ENCODE measurements at regions not wholly inside any gene's neighbourhood (a gene's known extent, or its start where the extent isn't known, plus 50 kb on each side); places are given as distances from the start of the nearest gene placed in this dataset.
A peak's percentile ranks its signal among the peaks of the same experiment; 100 is the strongest.

DNA sequence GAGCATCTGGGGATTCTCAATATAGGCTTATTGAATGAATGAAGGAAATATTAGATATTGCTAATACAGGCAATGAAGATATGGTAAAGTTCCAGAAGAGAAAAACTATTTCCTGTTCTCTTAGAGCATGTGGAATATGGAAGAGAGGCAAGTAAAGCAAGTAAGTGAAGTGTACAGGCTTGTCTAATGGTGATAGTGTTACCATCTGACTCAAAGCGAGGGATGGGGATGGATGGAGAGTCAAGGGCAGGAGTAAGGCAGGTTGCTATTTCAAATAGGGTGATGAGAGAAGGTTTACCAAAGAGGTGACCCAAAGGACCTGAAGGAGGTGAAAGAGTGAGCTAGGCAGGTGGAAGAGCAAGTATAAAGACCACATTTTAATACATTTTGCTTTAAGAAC, 55.2 kb upstream of the SLC38A11 start:
- Histone ChIP-seq H3K36me3 (ENCODE audit: low read depth) (no peaks in the 10 kb centered on the region), H3K27ac (no peak overlapping the region), H3K4me1 (replicated peaks; ENCODE audit: insufficient read depth) (no peaks in the 10 kb centered on the region), H3K4me3 (no peak overlapping the region), H3F3A (ENCODE audit: insufficient read depth, low read depth) (no peaks in the 10 kb centered on the region), H3K4me2 (no peak overlapping the region), H4K20me1 (ENCODE audit: insufficient read depth) (no peaks in the 10 kb centered on the region), H3K9me2 (ENCODE audit: insufficient read depth) (no peaks in the 10 kb centered on the region), H3K79me2 (ENCODE audit: low read depth) (no peaks in the 10 kb centered on the region), H3K9me3 (ENCODE audit: insufficient read depth, low read depth) (no peaks in the 10 kb centered on the region), H2AFZ (no peak overlapping the region), H3K27me3 (ENCODE audit: insufficient read depth, low read depth) (no peaks in the 10 kb centered on the region)
- ChIA-PET POLR2A (ENCODE audit: unreplicated experiment) (no interaction called here), CTCF (no interaction called here)
- no TSS peak for BruUV-seq (replicated peaks)
- intact Hi-C loops (cut with micrococcal nuclease; ENCODE audit: unreplicated experiment): loop anchor here (10.0 kb wide), 3 partner anchors 294 to 1114 kb away; partner anchors contain the start of gene SCN1A
- TF ChIP-seq CTCF (conservative IDR thresholded peaks at IDR 0.05): no peak
- TF ChIP-seq EZH2 (IDR thresholded peaks at IDR 0.05; ENCODE audit: low read depth): no peak
- no peak for DNase-seq

DNA sequence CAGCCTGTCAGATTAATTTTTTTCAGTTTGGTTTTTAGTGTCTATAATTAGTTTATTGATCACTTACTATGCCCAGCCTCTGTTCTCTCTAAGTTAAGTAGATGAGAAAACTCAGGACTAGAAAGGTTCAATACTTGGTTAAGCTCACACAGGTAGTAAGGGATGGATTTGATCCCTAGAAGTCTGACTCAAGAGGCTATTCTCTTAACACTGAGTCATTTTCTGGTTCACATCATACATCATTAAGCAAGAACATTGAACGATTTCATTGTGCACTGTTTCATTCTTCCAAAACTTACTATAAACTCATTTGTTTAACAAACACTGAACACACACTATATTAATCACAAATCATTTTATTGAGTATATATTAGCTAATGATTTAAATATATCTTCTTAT, 54.1 kb upstream of the SLC38A11 start:
- no TSS peak for BruUV-seq (replicated peaks)

GRCh38 chr2:165008730-165009315, 53.5 kb upstream of the SLC38A11 start:
- Histone ChIP-seq H4K20me1 (ENCODE audit: insufficient read depth) (no peaks in the 10 kb centered on the region), H3K4me3 (no peak overlapping the region), H3K4me2 (no peak overlapping the region), H2AFZ (no peak overlapping the region), H3K27ac (no peak overlapping the region), H3K4me1 (replicated peaks; ENCODE audit: insufficient read depth) (no peaks in the 10 kb centered on the region), H3K27me3 (ENCODE audit: insufficient read depth, low read depth) (no peaks in the 10 kb centered on the region), H3F3A (ENCODE audit: insufficient read depth, low read depth) (no peaks in the 10 kb centered on the region), H3K79me2 (ENCODE audit: low read depth) (no peaks in the 10 kb centered on the region), H3K9me2 (ENCODE audit: insufficient read depth) (no peaks in the 10 kb centered on the region), H3K9me3 (ENCODE audit: insufficient read depth, low read depth) (no peaks in the 10 kb centered on the region), H3K36me3 (ENCODE audit: low read depth) (no peaks in the 10 kb centered on the region)
- POLR2A ChIA-PET (ENCODE audit: unreplicated experiment): no interaction called here
- intact Hi-C loops (cut with micrococcal nuclease; ENCODE audit: unreplicated experiment): no loop called here
- BruUV-seq (replicated peaks): no TSS peak
- DNase-seq: peak in 1 of 2 experiments; percentile 60
- CTCF ChIA-PET: no interaction called here
- TF ChIP-seq CTCF (conservative IDR thresholded peaks at IDR 0.05): no peak
- no peak for TF ChIP-seq EZH2 (IDR thresholded peaks at IDR 0.05; ENCODE audit: low read depth)

More for the DNA sequence above, 54.1 kb upstream of the SLC38A11 start:
- Histone ChIP-seq H2AFZ (no peak overlapping the region), H3K27me3 (ENCODE audit: insufficient read depth, low read depth) (no peaks in the 10 kb centered on the region), H3F3A (ENCODE audit: insufficient read depth, low read depth) (no peaks in the 10 kb centered on the region), H3K9me3 (ENCODE audit: insufficient read depth, low read depth) (no peaks in the 10 kb centered on the region), H3K4me3 (no peak overlapping the region), H4K20me1 (ENCODE audit: insufficient read depth) (no peaks in the 10 kb centered on the region), H3K4me1 (replicated peaks; ENCODE audit: insufficient read depth) (no peaks in the 10 kb centered on the region), H3K4me2 (no peak overlapping the region), H3K79me2 (ENCODE audit: low read depth) (no peaks in the 10 kb centered on the region), H3K27ac (no peak overlapping the region), H3K36me3 (ENCODE audit: low read depth) (no peaks in the 10 kb centered on the region), H3K9me2 (ENCODE audit: insufficient read depth) (no peaks in the 10 kb centered on the region)
- CTCF ChIA-PET: no interaction called here
- TF ChIP-seq EZH2 (IDR thresholded peaks at IDR 0.05; ENCODE audit: low read depth) (no peak), CTCF (conservative IDR thresholded peaks at IDR 0.05) (no peak)
- no peak for DNase-seq
- POLR2A ChIA-PET (ENCODE audit: unreplicated experiment): no interaction called here
- intact Hi-C loops (cut with micrococcal nuclease; ENCODE audit: unreplicated experiment): no loop called here
